Adrenal gland (tissue), 5 donors: ENCODE measurements at regions not wholly inside any gene's neighbourhood (a gene's known extent, or its start where the extent isn't known, plus 50 kb on each side); places are given as distances from the start of the nearest gene placed in this dataset.

Source experiments
- CTCF ChIP-seq, 6 experiments: fragments of 450-650 bp in 4 of 6; fragments of 200-600 bp in 2 of 6; sonication (generic) in 1 of 6; IDR thresholded peaks; 1 replicate in 5 of 6; 2 replicates in 1 of 6; pipeline versions ENCODE4 v1.5.1 to v1.8.0; 2016 to 2021; ENCODE audit warnings: antibody characterized with exemption in 6 of 6, mild to moderate bottlenecking in 2 of 6, moderate library complexity in 1 of 6
- POLR2A ChIP-seq, 2 donors: fragments of 450-650 bp; IDR thresholded peaks; one replicate each; pipeline ENCODE4 v1.6.1; 2017; ENCODE audit warnings: antibody characterized with exemption in 2 of 2, mild to moderate bottlenecking in 2 of 2, moderate library complexity in 1 of 2
- donor health status: DM: no; HTN: no; CAD: no.

DNA sequence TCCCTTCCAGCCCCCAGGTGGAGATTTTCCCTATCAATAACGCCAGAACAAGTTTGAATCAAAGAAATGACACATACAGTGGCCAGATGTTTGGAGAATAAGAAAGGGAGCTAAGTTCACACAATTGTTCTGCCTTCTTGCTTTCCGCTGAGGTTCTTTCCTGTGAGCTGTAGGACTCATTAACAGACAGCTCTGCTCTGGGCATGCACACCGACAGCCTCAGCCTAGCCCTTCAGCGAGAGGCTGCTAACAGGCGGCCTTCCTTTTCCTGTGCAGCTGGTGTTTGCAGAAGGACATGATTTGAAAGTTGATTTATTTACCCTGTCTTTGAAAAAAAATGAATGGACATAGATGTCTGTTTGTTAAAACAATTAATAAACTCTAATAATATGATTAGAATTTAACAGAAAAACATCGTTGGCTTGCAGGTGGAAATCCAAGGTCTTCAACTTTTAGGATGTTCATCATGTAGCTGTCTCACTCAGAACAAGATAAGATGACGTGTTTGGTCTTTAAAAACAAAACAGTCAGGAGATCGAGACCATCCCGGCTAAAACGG lies 183.3 kb downstream of the KDR start:
- TF ChIP-seq CTCF (IDR thresholded peaks at IDR 0.05) = no peak
- TF ChIP-seq POLR2A (IDR thresholded peaks at IDR 0.05) = no peak
